IMR-90 (cell line): ENCODE measurements at regions not wholly inside any gene's neighbourhood (a gene's known extent, or its start where the extent isn't known, plus 50 kb on each side); places are given as distances from the start of the nearest gene placed in this dataset.

Experiments used
- ATAC-seq: fragments of 200-7000 bp; cut with Tn5 transposase; 2 replicates; pipeline ENCODE4 v1.9.1; 2020; ENCODE audit warnings: low read depth, mild to moderate bottlenecking, moderate library complexity
- BruUV-seq: library from RNA; stranded (reverse); fragments of 400-500 nt; replicated peaks from 2 replicates; lab custom pipeline; 2021; lab: Mats Ljungman, UMichigan
- CTCF ChIA-PET: fragments of 300-600 bp; formaldehyde crosslinking; extraction: SDS; loops from one replicate; lab custom pipeline; 2021; ENCODE audit warnings: antibody characterized with exemption; lab: Yijun Ruan, JAX
- POLR2A ChIA-PET: fragments of 300-600 bp; sonication (Branson Sonifier 250); formaldehyde crosslinking; loops from one replicate; lab custom pipeline; 2022; ENCODE audit warnings: antibody characterized with exemption; ENCODE audit not compliant: unreplicated experiment; lab: Charles Lee
- DNase-seq: peaks from one replicate; pipeline ENCODE4 v3.0.0; 2013
- H2AFZ ChIP-seq: replicated peaks from 2 replicates; pipeline ENCODE3; 2013; ENCODE audit warnings: low read length, mild to moderate bottlenecking; ENCODE audit not compliant: poor library complexity
- H2AK5ac ChIP-seq: 2 replicates; pipeline ENCODE4 v1.6.1; 2013; ENCODE audit warnings: low read depth, low read length, inconsistent platforms
- H2AK9ac ChIP-seq: replicated peaks from 2 replicates; pipeline ENCODE3; 2013; ENCODE audit warnings: mild to moderate bottlenecking, low read depth, low read length, moderate library complexity; ENCODE audit not compliant: poor library complexity
- H2BK120ac ChIP-seq: 2 replicates; pipeline ENCODE4 v1.6.1; 2013; ENCODE audit warnings: low read depth, low read length, inconsistent platforms
- H2BK15ac ChIP-seq: 3 replicates; pipeline ENCODE4 v1.6.1; 2013; ENCODE audit warnings: low read depth, low read length, inconsistent platforms
- H2BK20ac ChIP-seq: 2 replicates; pipeline ENCODE4 v1.6.1; 2013; ENCODE audit warnings: low read depth, mild to moderate bottlenecking, inconsistent platforms, low read length, moderate library complexity
- H2BK5ac ChIP-seq: 2 replicates; pipeline ENCODE4 v1.6.1; 2013; ENCODE audit warnings: mild to moderate bottlenecking, low read depth, low read length, inconsistent platforms; ENCODE audit not compliant: poor library complexity, severe bottlenecking
- H3K14ac ChIP-seq: replicated peaks from 2 replicates; pipeline ENCODE4 v1.6.1; 2013; ENCODE audit warnings: low read depth, low read length, inconsistent platforms
- H3K18ac ChIP-seq: 2 replicates; pipeline ENCODE4 v1.6.1; 2013; ENCODE audit warnings: low read depth, low read length, control low read depth
- H3K23ac ChIP-seq: 2 replicates; pipeline ENCODE4 v1.6.1; 2013; ENCODE audit warnings: low read depth, low read length, inconsistent platforms
- H3K27ac ChIP-seq: 2 replicates; pipeline ENCODE4 v1.5.1; 2013; ENCODE audit warnings: mild to moderate bottlenecking, control low read depth, low read length; ENCODE audit not compliant: insufficient read depth
- H3K27me3 ChIP-seq: 2 replicates; pipeline ENCODE4 v1.6.1; 2013; ENCODE audit warnings: low read length; ENCODE audit not compliant: control insufficient read depth, insufficient read depth
- H3K36me3 ChIP-seq: 2 replicates; pipeline ENCODE4 v1.6.1; 2013; ENCODE audit warnings: low read length, mixed read lengths; ENCODE audit not compliant: control insufficient read depth, insufficient read depth
- H3K4ac ChIP-seq: 2 replicates; pipeline ENCODE4 v1.6.1; 2013; ENCODE audit warnings: low read depth, low read length, inconsistent platforms
- H3K4me1 ChIP-seq: 2 replicates; pipeline ENCODE4 v1.6.1; 2013; ENCODE audit warnings: low read length, mixed read lengths; ENCODE audit not compliant: control insufficient read depth, insufficient read depth
- H3K4me2 ChIP-seq: 2 replicates; pipeline ENCODE4 v1.6.1; 2013; ENCODE audit warnings: low read depth, mild to moderate bottlenecking, control low read depth, low read length, moderate library complexity
- H3K4me3 ChIP-seq: 2 replicates; pipeline ENCODE4 v1.5.1; 2013; ENCODE audit warnings: low read depth, mild to moderate bottlenecking, control low read depth, low read length, moderate library complexity; ENCODE audit not compliant: insufficient read depth
- H3K56ac ChIP-seq: 2 replicates; pipeline ENCODE4 v1.6.1; 2013; ENCODE audit warnings: low read length, inconsistent platforms; ENCODE audit not compliant: insufficient read depth; ENCODE audit errors: extremely low read depth
- H3K79me1 ChIP-seq, 2 experiments: 2 replicates each; pipeline ENCODE4 v1.6.1; 2013; ENCODE audit warnings: low read length in 2 of 2, inconsistent platforms in 1 of 2, low read depth in 1 of 2
- H3K9ac ChIP-seq: 2 replicates; pipeline ENCODE4 v1.6.1; 2013; ENCODE audit warnings: low read depth, low read length, control low read depth
- H3K9me1 ChIP-seq: 2 replicates; pipeline ENCODE4 v1.6.1; 2013; ENCODE audit warnings: low read length, inconsistent platforms; ENCODE audit not compliant: insufficient read depth
- H3K9me3 ChIP-seq: 2 replicates; pipeline ENCODE4 v1.6.1; 2013; ENCODE audit warnings: low read length; ENCODE audit not compliant: control insufficient read depth, insufficient read depth
- H4K20me1 ChIP-seq: 2 replicates; pipeline ENCODE4 v1.6.1; 2013; ENCODE audit warnings: low read length, inconsistent platforms; ENCODE audit not compliant: insufficient read depth
- H4K5ac ChIP-seq: 2 replicates; pipeline ENCODE4 v1.6.1; 2013; ENCODE audit warnings: mild to moderate bottlenecking, low read depth, low read length, control low read depth
- H4K8ac ChIP-seq, 2 experiments: 2 replicates each; pipeline ENCODE4 v1.6.1; 2013; ENCODE audit warnings: low read depth in 2 of 2, low read length in 2 of 2, control low read depth in 1 of 2, inconsistent platforms in 1 of 2
- H4K91ac ChIP-seq: 2 replicates; pipeline ENCODE4 v1.6.1; 2013; ENCODE audit warnings: low read depth, low read length, inconsistent platforms; ENCODE audit not compliant: insufficient read depth
- BHLHE40 ChIP-seq: fragments of 150-350 bp; IDR thresholded peaks from 2 replicates; pipeline ENCODE4 v1.6.1; 2016; ENCODE audit warnings: mild to moderate bottlenecking, low read depth, low read length
- CEBPB ChIP-seq: IDR thresholded peaks from 2 replicates; pipeline ENCODE4 v1.6.1; 2012; ENCODE audit warnings: low read depth, low read length, improper control_type of control experiment
- CHD1 ChIP-seq: IDR thresholded peaks from 2 replicates; pipeline ENCODE4 v1.6.1; 2012; ENCODE audit warnings: low read depth, low read length, improper control_type of control experiment
- ELK1 ChIP-seq: fragments of 150-350 bp; IDR thresholded peaks from 2 replicates; pipeline ENCODE4 v1.6.1; 2016; ENCODE audit warnings: low read depth, mild to moderate bottlenecking, low read length, moderate library complexity, borderline replicate concordance
- MAFK ChIP-seq: IDR thresholded peaks from 2 replicates; pipeline ENCODE4 v1.6.1; 2012; ENCODE audit warnings: low read depth, low read length, improper control_type of control experiment
- MAZ ChIP-seq: IDR thresholded peaks from 2 replicates; pipeline ENCODE4 v1.6.1; 2012; ENCODE audit warnings: low read depth, mild to moderate bottlenecking, low read length, improper control_type of control experiment, moderate library complexity, borderline replicate concordance
- MXI1 ChIP-seq: IDR thresholded peaks from 2 replicates; pipeline ENCODE4 v1.6.1; 2012; ENCODE audit warnings: low read depth, mild to moderate bottlenecking, low read length, moderate library complexity, borderline replicate concordance
- POLR2A ChIP-seq: IDR thresholded peaks from 2 replicates; pipeline ENCODE4 v1.6.1; 2012; ENCODE audit warnings: mild to moderate bottlenecking, low read depth, low read length
- RAD21 ChIP-seq: IDR thresholded peaks from 2 replicates; pipeline ENCODE4 v1.6.1; 2012; ENCODE audit warnings: low read length, improper control_type of control experiment
- RCOR1 ChIP-seq: IDR thresholded peaks from 2 replicates; pipeline ENCODE4 v1.6.1; 2012; ENCODE audit warnings: mild to moderate bottlenecking, low read length, improper control_type of control experiment; ENCODE audit not compliant: insufficient replicate concordance
- RFX5 ChIP-seq: IDR thresholded peaks from 2 replicates; pipeline ENCODE4 v1.8.0; 2012; ENCODE audit warnings: low read depth, mild to moderate bottlenecking, low read length, moderate library complexity
- SMC3 ChIP-seq: fragments of 150-350 bp; IDR thresholded peaks from 2 replicates; pipeline ENCODE4 v1.6.1; 2016; ENCODE audit warnings: low read depth, mild to moderate bottlenecking, antibody characterized with exemption, low read length, moderate library complexity
- USF2 ChIP-seq: fragments of 150-350 bp; IDR thresholded peaks from 2 replicates; pipeline ENCODE4 v1.6.1; 2017; ENCODE audit warnings: mild to moderate bottlenecking, antibody characterized with exemption, low read length, low read depth
- WGBS, 2 experiments: methylation state at CpG; one replicate each; pipeline versions ENCODE4 v1.1.5 to v1.1.7; 2013; ENCODE audit warnings: missing lambda C conversion rate in 2 of 2; ENCODE audit not compliant: insufficient read length in 1 of 2; ENCODE audit errors: extremely low coverage in 2 of 2; 5-methylcytosine and 5-hydroxymethylcytosine counted together
- dilution Hi-C: fragments of 300-500 bp; cut with HindIII; formaldehyde crosslinking; loops from one replicate; pipeline ENCODE4 v1.14.3; 2018; ENCODE audit warnings: low sequenced_read_pairs; ENCODE audit not compliant: unreplicated experiment
- in situ Hi-C: fragments of 300-500 bp; cut with MboI; formaldehyde crosslinking; loops from 3 replicates; pipeline ENCODE4 v1.14.3; 2019; ENCODE audit warnings: low sequenced_read_pairs, inconsistent platforms, mixed read lengths
- intact Hi-C: fragments of 100-400 bp; cut with micrococcal nuclease; formaldehyde crosslinking; loops from 2 replicates; pipeline ENCODE4 v1.10.0; 2022
- TF ChIP-seq, protein P1 (sequence below): conservative IDR thresholded peaks from 2 replicates; pipeline ENCODE4 v1.5.1; 2012; ENCODE audit warnings: mild to moderate bottlenecking, low read depth, low read length, improper control_type of control experiment

- H3K36me3 ChIP-seq, result no peaks in the 10 kb centered on the region
- H2BK120ac ChIP-seq, result no peak overlapping the region
- no peaks in the 10 kb centered on the region for H3K27me3 ChIP-seq
- no peak overlapping the region for H3K27ac ChIP-seq
- CTCF ChIA-PET, result no interaction called here
- no peak for DNase-seq
- H4K91ac ChIP-seq, result no peak overlapping the region
- POLR2A ChIA-PET, result no interaction called here
- no peaks in the 10 kb centered on the region for H4K20me1 ChIP-seq
- H4K5ac ChIP-seq, result no peak overlapping the region
- H2BK5ac ChIP-seq, result no peak overlapping the region
- H3K18ac ChIP-seq, result no peak overlapping the region
- no peak overlapping the region for H3K4me3 ChIP-seq
- WGBS, 2 experiments, result no CpG with 5 or more reads among the region's 1 CpG
- no peak overlapping the region for H3K9ac ChIP-seq
- in situ Hi-C loops (no loop called here), dilution Hi-C loops (no loop called here), intact Hi-C loops (no loop called here)
- BruUV-seq, result no TSS peak
- H3K56ac ChIP-seq, result no peak overlapping the region
- H2BK15ac ChIP-seq, result no peak overlapping the region
- no peak overlapping the region for H3K4ac ChIP-seq
- H2AK5ac ChIP-seq, result no peak overlapping the region
- H3K23ac ChIP-seq, result no peak overlapping the region
- H3K9me3 ChIP-seq, result no peaks in the 10 kb centered on the region
- H2AFZ ChIP-seq, result no peak overlapping the region
- H3K4me1 ChIP-seq, result no peaks in the 10 kb centered on the region
- ATAC-seq, result no peak
- H2BK20ac ChIP-seq, result no peak overlapping the region
- H3K9me1 ChIP-seq, result no peaks in the 10 kb centered on the region
- H2AK9ac ChIP-seq, result no peak overlapping the region
- no peak overlapping the region for H3K14ac ChIP-seq
- no peaks in the 10 kb centered on the region for H3K79me1 ChIP-seq
- no peak overlapping the region for H3K4me2 ChIP-seq
- no peak for TF ChIP-seq BHLHE40
- TF ChIP-seq USF2, result no peak
- no peak for TF ChIP-seq SMC3
- TF ChIP-seq RCOR1, result no peak
- TF ChIP-seq POLR2A, result no peak
- TF ChIP-seq, protein P1, sequence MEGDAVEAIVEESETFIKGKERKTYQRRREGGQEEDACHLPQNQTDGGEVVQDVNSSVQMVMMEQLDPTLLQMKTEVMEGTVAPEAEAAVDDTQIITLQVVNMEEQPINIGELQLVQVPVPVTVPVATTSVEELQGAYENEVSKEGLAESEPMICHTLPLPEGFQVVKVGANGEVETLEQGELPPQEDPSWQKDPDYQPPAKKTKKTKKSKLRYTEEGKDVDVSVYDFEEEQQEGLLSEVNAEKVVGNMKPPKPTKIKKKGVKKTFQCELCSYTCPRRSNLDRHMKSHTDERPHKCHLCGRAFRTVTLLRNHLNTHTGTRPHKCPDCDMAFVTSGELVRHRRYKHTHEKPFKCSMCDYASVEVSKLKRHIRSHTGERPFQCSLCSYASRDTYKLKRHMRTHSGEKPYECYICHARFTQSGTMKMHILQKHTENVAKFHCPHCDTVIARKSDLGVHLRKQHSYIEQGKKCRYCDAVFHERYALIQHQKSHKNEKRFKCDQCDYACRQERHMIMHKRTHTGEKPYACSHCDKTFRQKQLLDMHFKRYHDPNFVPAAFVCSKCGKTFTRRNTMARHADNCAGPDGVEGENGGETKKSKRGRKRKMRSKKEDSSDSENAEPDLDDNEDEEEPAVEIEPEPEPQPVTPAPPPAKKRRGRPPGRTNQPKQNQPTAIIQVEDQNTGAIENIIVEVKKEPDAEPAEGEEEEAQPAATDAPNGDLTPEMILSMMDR, result no peak
- no peak for TF ChIP-seq MXI1
- no peak for TF ChIP-seq RFX5
- no peak for TF ChIP-seq MAZ
- no peak for TF ChIP-seq CEBPB
- TF ChIP-seq RAD21, result no peak
- TF ChIP-seq CHD1, result no peak
- no peak for TF ChIP-seq ELK1
- no peak for TF ChIP-seq MAFK
- H4K8ac ChIP-seq, result no peak overlapping the region
These were observed 69.0 kb upstream of the NPVF start for GRCh38 chr7:25297278-25297677.
